AG09309 (cell line): ENCODE measurements at regions not wholly inside any gene's neighbourhood (a gene's known extent, or its start where the extent isn't known, plus 50 kb on each side); places are given as distances from the start of the nearest gene placed in this dataset.
"Not testable (repeated sequence)": the region's sequence is repeated elsewhere in the genome, so short reads cannot be mapped to it uniquely, and the experiment has no call there.

Source experiments
- DNase-seq: peaks from one replicate; pipeline ENCODE4 v3.0.0-alpha.2; 2010; ENCODE audit warnings: low read depth
- H3K4me3 ChIP-seq: 2 replicates; pipeline ENCODE4 v1.5.1; 2011; ENCODE audit warnings: mild to moderate bottlenecking, low read depth, low read length, moderate library complexity; ENCODE audit not compliant: control insufficient read depth
- CTCF ChIP-seq: IDR thresholded peaks from 2 replicates; pipeline ENCODE4 v1.5.1; 2011; ENCODE audit warnings: mild to moderate bottlenecking, low read depth, low read length, inconsistent platforms; ENCODE audit not compliant: insufficient read depth, control insufficient read depth; ENCODE audit errors: missing control alignments

GRCh38 chr1:64410217-64410616, 59.7 kb upstream of the CACHD1 start:
- H3K4me3 ChIP-seq = no peak overlapping the region
- no peak for TF ChIP-seq CTCF
- no peak for DNase-seq

GRCh38 chr1:64414855-64415546, 54.9 kb upstream of the CACHD1 start:
- H3K4me3 ChIP-seq, DNase-seq: not testable (repeated sequence)

GRCh38 chr1:64417803-64418202, 52.1 kb upstream of the CACHD1 start:
- no peak overlapping the region for H3K4me3 ChIP-seq
- no peak for TF ChIP-seq CTCF
- DNase-seq = no peak
